Neural progenitor cell (in vitro differentiated cells): ENCODE measurements at regions not wholly inside any gene's neighbourhood (a gene's known extent, or its start where the extent isn't known, plus 50 kb on each side); places are given as distances from the start of the nearest gene placed in this dataset.

Experiments
- CTCF ChIP-seq: fragments of 200-600 bp; sonication (generic); IDR thresholded peaks from 2 replicates; pipeline ENCODE4 v1.5.1; 2017; ENCODE audit warnings: antibody characterized with exemption, mild to moderate bottlenecking
- EZH2 ChIP-seq: fragments of 200-600 bp; sonication (generic); IDR thresholded peaks from 2 replicates; pipeline ENCODE4 v1.6.1; 2017; ENCODE audit warnings: antibody characterized with exemption, mild to moderate bottlenecking, moderate library complexity

- TF ChIP-seq EZH2 (no peak), CTCF (no peak)
Measured at GRCh38 chr15:94856267-94856854, 625.0 kb downstream of the MCTP2 start.
